Neural progenitor cell (in vitro differentiated cells): ENCODE measurements at regions not wholly inside any gene's neighbourhood (a gene's known extent, or its start where the extent isn't known, plus 50 kb on each side); places are given as distances from the start of the nearest gene placed in this dataset.

ENCODE experiments used
- DNase-seq: peaks from one replicate; pipeline ENCODE4 v3.0.0-alpha.2; 2016; ENCODE audit warnings: low spot score
- H2AFZ ChIP-seq: fragments of 200-600 bp; sonication (generic); replicated peaks from 2 replicates; pipeline ENCODE4 v1.6.1; 2016; ENCODE audit warnings: antibody characterized with exemption
- H3F3A ChIP-seq: fragments of 200-600 bp; sonication (generic); 2 replicates; pipeline ENCODE4 v1.6.1; 2016; ENCODE audit warnings: antibody characterized with exemption, low read depth
- H3K27ac ChIP-seq: fragments of 200-600 bp; sonication (generic); 2 replicates; pipeline ENCODE4 v1.5.1; 2016; ENCODE audit warnings: mild to moderate bottlenecking
- H3K27me3 ChIP-seq: fragments of 200-600 bp; sonication (generic); 2 replicates; pipeline ENCODE4 v1.6.1; 2016; ENCODE audit warnings: mild to moderate bottlenecking, moderate library complexity
- H3K36me3 ChIP-seq: fragments of 200-600 bp; sonication (generic); 2 replicates; pipeline ENCODE4 v1.5.1; 2016
- H3K4me1 ChIP-seq: fragments of 200-600 bp; sonication (generic); 2 replicates; pipeline ENCODE4 v1.6.1; 2016; ENCODE audit warnings: mixed run types
- H3K4me2 ChIP-seq: fragments of 200-600 bp; sonication (generic); 2 replicates; pipeline ENCODE4 v1.6.1; 2016
- H3K4me3 ChIP-seq: fragments of 200-600 bp; sonication (generic); 2 replicates; pipeline ENCODE4 v1.5.1; 2016
- H3K79me2 ChIP-seq: fragments of 200-600 bp; sonication (generic); 2 replicates; pipeline ENCODE4 v1.6.1; 2016; ENCODE audit warnings: low read depth
- H3K9ac ChIP-seq: fragments of 200-600 bp; sonication (generic); 2 replicates; pipeline ENCODE4 v1.6.1; 2016
- H3K9me3 ChIP-seq: fragments of 200-600 bp; sonication (generic); 2 replicates; pipeline ENCODE4 v1.5.1; 2016; ENCODE audit warnings: low read depth
- H4K20me1 ChIP-seq: fragments of 200-600 bp; sonication (generic); 2 replicates; pipeline ENCODE4 v1.6.1; 2016; ENCODE audit warnings: low read depth
- H3K27ac Mint-ChIP-seq: 3 replicates; pipeline ENCODE4 v1.8.0; 2021; ENCODE audit warnings: mixed read lengths
- H3K27me3 Mint-ChIP-seq: 2 replicates; pipeline ENCODE4 v1.8.0; 2022; ENCODE audit warnings: low read depth, mild to moderate bottlenecking, inconsistent platforms, moderate library complexity, mixed read lengths; ENCODE audit not compliant: insufficient read depth
- H3K36me3 Mint-ChIP-seq: 3 replicates; pipeline ENCODE4 v1.8.0; 2021; ENCODE audit warnings: mixed read lengths
- H3K4me1 Mint-ChIP-seq: 3 replicates; pipeline ENCODE4 v1.8.0; 2021; ENCODE audit warnings: mixed read lengths
- H3K4me3 Mint-ChIP-seq: 3 replicates; pipeline ENCODE4 v1.8.0; 2021; ENCODE audit warnings: mild to moderate bottlenecking, moderate library complexity, mixed read lengths
- H3K9me3 Mint-ChIP-seq: 3 replicates; pipeline ENCODE4 v1.8.0; 2020; ENCODE audit warnings: mixed read lengths
- EZH2 ChIP-seq: fragments of 200-600 bp; sonication (generic); IDR thresholded peaks from 2 replicates; pipeline ENCODE4 v1.6.1; 2017; ENCODE audit warnings: antibody characterized with exemption, mild to moderate bottlenecking, moderate library complexity
- EZH2phosphoT487 ChIP-seq: fragments of 200-600 bp; sonication (generic); IDR thresholded peaks from 2 replicates; pipeline ENCODE4 v1.6.1; 2017; ENCODE audit warnings: antibody characterized with exemption
- TF ChIP-seq, protein P1 (sequence below): fragments of 200-600 bp; sonication (generic); IDR thresholded peaks from 2 replicates; pipeline ENCODE4 v1.5.1; 2017; ENCODE audit warnings: antibody characterized with exemption, mild to moderate bottlenecking

DNA sequence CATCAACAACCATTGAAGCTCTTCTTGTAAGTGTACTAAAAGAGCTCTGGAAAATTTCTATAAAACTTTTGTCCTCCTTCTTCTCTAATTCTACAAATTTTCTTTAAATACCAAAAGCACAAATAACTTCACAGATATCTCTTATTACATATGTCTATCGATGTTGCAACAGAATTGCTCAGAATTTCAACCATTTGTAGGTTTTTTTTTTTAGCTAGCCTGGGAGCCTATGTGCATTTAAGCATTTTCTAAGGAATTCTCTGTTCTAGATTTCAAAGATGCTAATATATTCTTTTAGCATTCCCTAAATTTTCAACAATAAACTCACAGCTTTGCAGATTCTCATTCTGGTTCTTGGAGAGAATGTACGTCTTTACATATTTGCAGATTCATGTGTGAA lies 774.3 kb upstream of the NR2F2 start:
- Mint-ChIP-seq H3K9me3 (no peaks in the 10 kb centered on the region), H3K36me3 (no peaks in the 10 kb centered on the region), H3K27ac (peak overlapping the region; percentile 62), H3K4me1 (peaks cover 22% of the 10 kb centered on the region), H3K4me3 (no peak overlapping the region), H3K27me3 (no peaks in the 10 kb centered on the region)
- no peak overlapping the region for H3K9ac ChIP-seq
- no peak overlapping the region for H2AFZ ChIP-seq
- H3K4me3 ChIP-seq = no peak overlapping the region
- peaks cover 7% of the 10 kb centered on the region for H3K4me1 ChIP-seq
- DNase-seq = no peak
- H3K4me2 ChIP-seq = no peak overlapping the region
- no peak overlapping the region for H3K27ac ChIP-seq
- TF ChIP-seq, protein P1, sequence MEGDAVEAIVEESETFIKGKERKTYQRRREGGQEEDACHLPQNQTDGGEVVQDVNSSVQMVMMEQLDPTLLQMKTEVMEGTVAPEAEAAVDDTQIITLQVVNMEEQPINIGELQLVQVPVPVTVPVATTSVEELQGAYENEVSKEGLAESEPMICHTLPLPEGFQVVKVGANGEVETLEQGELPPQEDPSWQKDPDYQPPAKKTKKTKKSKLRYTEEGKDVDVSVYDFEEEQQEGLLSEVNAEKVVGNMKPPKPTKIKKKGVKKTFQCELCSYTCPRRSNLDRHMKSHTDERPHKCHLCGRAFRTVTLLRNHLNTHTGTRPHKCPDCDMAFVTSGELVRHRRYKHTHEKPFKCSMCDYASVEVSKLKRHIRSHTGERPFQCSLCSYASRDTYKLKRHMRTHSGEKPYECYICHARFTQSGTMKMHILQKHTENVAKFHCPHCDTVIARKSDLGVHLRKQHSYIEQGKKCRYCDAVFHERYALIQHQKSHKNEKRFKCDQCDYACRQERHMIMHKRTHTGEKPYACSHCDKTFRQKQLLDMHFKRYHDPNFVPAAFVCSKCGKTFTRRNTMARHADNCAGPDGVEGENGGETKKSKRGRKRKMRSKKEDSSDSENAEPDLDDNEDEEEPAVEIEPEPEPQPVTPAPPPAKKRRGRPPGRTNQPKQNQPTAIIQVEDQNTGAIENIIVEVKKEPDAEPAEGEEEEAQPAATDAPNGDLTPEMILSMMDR = no peak
- TF ChIP-seq EZH2phosphoT487 (no peak), EZH2 (no peak)
- H3K79me2 ChIP-seq = no peaks in the 10 kb centered on the region
- H4K20me1 ChIP-seq = no peaks in the 10 kb centered on the region
- no peaks in the 10 kb centered on the region for H3K27me3 ChIP-seq
- no peaks in the 10 kb centered on the region for H3K9me3 ChIP-seq
- H3F3A ChIP-seq = no peaks in the 10 kb centered on the region
- no peaks in the 10 kb centered on the region for H3K36me3 ChIP-seq

DNA sequence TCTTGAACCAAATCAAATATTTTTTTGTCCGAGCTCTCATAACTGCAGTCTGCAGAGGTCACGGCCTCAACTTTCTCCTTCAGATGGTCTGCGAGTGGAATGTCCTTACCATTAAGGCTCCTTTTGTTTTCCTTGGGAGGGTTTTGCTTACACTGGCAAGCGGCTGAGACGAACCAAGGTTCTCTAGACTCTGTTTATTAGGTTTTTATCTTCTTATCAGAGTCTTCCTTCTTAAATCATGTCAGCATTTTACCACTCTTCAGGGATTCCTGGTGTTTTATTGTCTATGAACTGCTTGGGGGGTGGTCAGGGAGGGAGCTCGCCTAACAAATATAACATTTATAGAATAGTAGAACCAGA lies 773.7 kb upstream of the NR2F2 start:
- Histone ChIP-seq H3K27ac (no peak overlapping the region), H3K4me3 (no peak overlapping the region), H3K9me3 (no peaks in the 10 kb centered on the region), H3K9ac (no peak overlapping the region), H3K4me2 (no peak overlapping the region), H3K79me2 (no peaks in the 10 kb centered on the region), H3F3A (no peaks in the 10 kb centered on the region), H2AFZ (no peak overlapping the region), H4K20me1 (no peaks in the 10 kb centered on the region), H3K4me1 (peaks cover 7% of the 10 kb centered on the region), H3K36me3 (no peaks in the 10 kb centered on the region), H3K27me3 (no peaks in the 10 kb centered on the region)
- Mint-ChIP-seq H3K27me3 (no peaks in the 10 kb centered on the region), H3K36me3 (no peaks in the 10 kb centered on the region), H3K4me1 (peaks cover 22% of the 10 kb centered on the region), H3K9me3 (no peaks in the 10 kb centered on the region), H3K27ac (peak overlapping the region; percentile 48), H3K4me3 (no peak overlapping the region)
- TF ChIP-seq EZH2 = no peak
- TF ChIP-seq, protein P1 = no peak
- TF ChIP-seq EZH2phosphoT487 = no peak
- DNase-seq = peak; percentile 33

DNA sequence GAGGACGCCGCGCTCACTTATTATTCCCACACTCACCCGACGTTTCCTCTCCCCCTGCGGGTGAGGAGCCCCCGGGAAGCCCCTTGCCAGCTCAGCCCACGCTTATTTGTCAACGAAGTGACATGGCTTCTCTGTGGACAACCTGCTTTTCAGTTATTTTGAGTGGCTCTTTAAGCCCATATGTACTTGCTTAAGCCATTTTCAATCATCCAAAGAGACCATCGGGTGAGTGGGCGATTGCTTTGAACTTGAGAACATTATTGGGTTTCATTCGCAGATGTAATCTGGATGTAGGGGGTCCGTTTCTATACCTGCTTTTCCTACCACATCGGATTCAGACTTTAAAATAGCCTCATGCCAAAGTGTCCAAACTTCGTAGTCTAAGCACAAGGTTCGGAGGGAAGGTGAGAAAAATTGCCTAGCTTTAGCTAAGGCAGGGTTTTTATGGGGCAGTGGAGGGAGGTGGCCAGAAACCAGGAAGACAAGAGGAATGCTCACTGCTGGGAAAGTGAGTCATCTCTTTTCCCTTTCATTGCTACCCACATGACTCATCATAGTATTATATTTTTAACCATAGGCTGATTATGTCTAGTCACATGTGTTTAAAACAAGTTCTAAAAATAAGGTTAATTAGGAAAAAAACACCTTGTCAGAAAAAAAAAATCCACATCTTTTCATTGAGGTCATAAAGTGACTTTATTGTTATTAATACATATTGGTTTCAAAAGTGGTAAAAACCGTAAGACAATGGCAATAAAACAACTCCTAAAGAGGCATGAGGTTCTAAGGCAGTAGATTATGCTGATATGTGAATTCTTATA lies 773.1 kb upstream of the NR2F2 start:
- Histone ChIP-seq H3K9me3 (no peaks in the 10 kb centered on the region), H3K4me3 (no peak overlapping the region), H3F3A (no peaks in the 10 kb centered on the region), H4K20me1 (no peaks in the 10 kb centered on the region), H3K4me2 (no peak overlapping the region), H3K27ac (no peak overlapping the region), H2AFZ (no peak overlapping the region), H3K79me2 (no peaks in the 10 kb centered on the region), H3K27me3 (no peaks in the 10 kb centered on the region), H3K36me3 (no peaks in the 10 kb centered on the region), H3K9ac (no peak overlapping the region), H3K4me1 (peaks cover 7% of the 10 kb centered on the region)
- Mint-ChIP-seq H3K36me3 (no peaks in the 10 kb centered on the region), H3K9me3 (no peaks in the 10 kb centered on the region), H3K27ac (peak overlapping the region; percentile 48), H3K4me3 (no peak overlapping the region), H3K27me3 (no peaks in the 10 kb centered on the region), H3K4me1 (peaks cover 22% of the 10 kb centered on the region)
- no peak for DNase-seq
- TF ChIP-seq EZH2phosphoT487 = no peak
- TF ChIP-seq EZH2 = no peak
- TF ChIP-seq, protein P1 = no peak
